ENCODE measurements at regions not wholly inside any gene's neighbourhood (a gene's known extent, or its start where the extent isn't known, plus 50 kb on each side); places are given as distances from the start of the nearest gene placed in this dataset.

DNA sequence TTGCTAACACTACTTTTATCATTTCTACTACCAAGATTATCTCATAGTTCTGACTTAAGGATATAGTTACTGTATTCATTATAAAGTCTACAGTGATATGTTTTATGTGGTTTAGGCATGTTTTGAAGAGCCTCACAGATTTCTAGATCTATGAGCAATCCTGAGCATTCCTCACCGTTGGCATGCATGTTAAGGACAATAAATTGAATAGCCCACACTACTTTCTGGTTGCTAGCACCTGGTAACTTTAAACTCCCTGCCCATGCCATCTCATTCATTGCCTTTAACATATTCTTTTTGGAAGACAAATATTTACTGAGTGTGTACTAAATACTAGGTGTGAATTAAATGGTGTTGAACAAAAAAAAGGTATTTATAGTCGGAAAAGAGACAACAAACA is 868.1 kb upstream of the CDH9 start:
- Histone ChIP-seq H3K4me3 (ENCODE audit: low read length) (no peak overlapping the region), H3K36me3 (ENCODE audit: control insufficient read depth, insufficient read depth, low read length) (no peaks in the 10 kb centered on the region), H3K27me3 (ENCODE audit: control insufficient read depth, insufficient read depth, low read length) (no peaks in the 10 kb centered on the region), H3K9me3 (ENCODE audit: control insufficient read depth, insufficient read depth, low read length) (peaks cover 3% of the 10 kb centered on the region), H3K27ac (ENCODE audit: low read length) (no peak overlapping the region), H3K4me1 (ENCODE audit: control insufficient read depth, insufficient read depth, low read length) (no peaks in the 10 kb centered on the region)
- TF ChIP-seq, protein P1, sequence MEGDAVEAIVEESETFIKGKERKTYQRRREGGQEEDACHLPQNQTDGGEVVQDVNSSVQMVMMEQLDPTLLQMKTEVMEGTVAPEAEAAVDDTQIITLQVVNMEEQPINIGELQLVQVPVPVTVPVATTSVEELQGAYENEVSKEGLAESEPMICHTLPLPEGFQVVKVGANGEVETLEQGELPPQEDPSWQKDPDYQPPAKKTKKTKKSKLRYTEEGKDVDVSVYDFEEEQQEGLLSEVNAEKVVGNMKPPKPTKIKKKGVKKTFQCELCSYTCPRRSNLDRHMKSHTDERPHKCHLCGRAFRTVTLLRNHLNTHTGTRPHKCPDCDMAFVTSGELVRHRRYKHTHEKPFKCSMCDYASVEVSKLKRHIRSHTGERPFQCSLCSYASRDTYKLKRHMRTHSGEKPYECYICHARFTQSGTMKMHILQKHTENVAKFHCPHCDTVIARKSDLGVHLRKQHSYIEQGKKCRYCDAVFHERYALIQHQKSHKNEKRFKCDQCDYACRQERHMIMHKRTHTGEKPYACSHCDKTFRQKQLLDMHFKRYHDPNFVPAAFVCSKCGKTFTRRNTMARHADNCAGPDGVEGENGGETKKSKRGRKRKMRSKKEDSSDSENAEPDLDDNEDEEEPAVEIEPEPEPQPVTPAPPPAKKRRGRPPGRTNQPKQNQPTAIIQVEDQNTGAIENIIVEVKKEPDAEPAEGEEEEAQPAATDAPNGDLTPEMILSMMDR (IDR thresholded peaks at IDR 0.05), result no peak
- no peak for ATAC-seq
- H3K9me3 Mint-ChIP-seq, result peaks cover 14 to 39% of the 10 kb centered on the region in 2 donors
- intact Hi-C loops (cut with micrococcal nuclease), result no loop called here
- H3K4me1 Mint-ChIP-seq, result no peaks in the 10 kb centered on the region
- no peak overlapping the region for H3K27ac Mint-ChIP-seq
- WGBS (ENCODE audit: insufficient coverage), result 49% methylated on average over 2 of the region's 2 CpGs
- no peaks in the 10 kb centered on the region for H3K27me3 Mint-ChIP-seq (ENCODE audit: low read depth in 2 of 2)
- peaks cover 5% of the 10 kb centered on the region for H3K36me3 Mint-ChIP-seq
- H3K4me3 Mint-ChIP-seq, result no peak overlapping the region
- no peak for DNase-seq

DNA sequence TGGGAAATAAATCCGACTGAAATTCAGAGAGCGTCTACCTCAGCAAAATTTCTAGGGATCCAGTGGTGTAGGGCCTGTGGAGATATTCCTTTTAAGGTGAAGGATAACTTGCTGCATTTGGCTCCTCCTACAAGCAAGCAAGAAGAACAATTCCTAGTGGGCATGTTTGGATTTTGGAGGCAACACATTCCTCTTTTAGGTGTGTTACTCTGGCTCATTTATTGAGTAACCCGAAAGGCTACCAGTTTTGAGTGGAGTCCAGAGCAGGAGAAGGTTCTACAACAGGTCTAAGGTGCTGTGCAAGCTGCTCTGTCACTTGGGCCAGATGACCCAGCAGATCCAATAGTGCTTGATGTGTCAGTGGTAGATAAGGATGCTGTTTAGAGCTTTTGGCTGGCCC is 862.4 kb upstream of the CDH9 start:
- H3K9me3 Mint-ChIP-seq, result peaks cover 14 to 32% of the 10 kb centered on the region in 2 donors
- no peaks in the 10 kb centered on the region for H3K4me1 Mint-ChIP-seq
- DNase-seq (no peak), ATAC-seq (no peak)
- no peak overlapping the region for H3K4me3 Mint-ChIP-seq
- H3K27ac ChIP-seq (ENCODE audit: low read length), result no peak overlapping the region
- 88% methylated on average over 3 of the region's 3 CpGs for WGBS (ENCODE audit: insufficient coverage)
- H3K27me3 ChIP-seq (ENCODE audit: control insufficient read depth, insufficient read depth, low read length), result no peaks in the 10 kb centered on the region
- no peak overlapping the region for H3K4me3 ChIP-seq (ENCODE audit: low read length)
- H3K4me1 ChIP-seq (ENCODE audit: control insufficient read depth, insufficient read depth, low read length), result no peaks in the 10 kb centered on the region
- TF ChIP-seq, protein P1 (IDR thresholded peaks at IDR 0.05), result no peak
- peaks cover 2% of the 10 kb centered on the region for H3K9me3 ChIP-seq (ENCODE audit: control insufficient read depth, insufficient read depth, low read length)
- H3K36me3 ChIP-seq (ENCODE audit: control insufficient read depth, insufficient read depth, low read length), result no peaks in the 10 kb centered on the region
- no peak overlapping the region for H3K27ac Mint-ChIP-seq
- H3K27me3 Mint-ChIP-seq (ENCODE audit: low read depth in 2 of 2), result no peaks in the 10 kb centered on the region
- H3K36me3 Mint-ChIP-seq, result peaks cover 7% of the 10 kb centered on the region
- intact Hi-C loops (cut with micrococcal nuclease), result no loop called here

- TF ChIP-seq, protein P1 (IDR thresholded peaks at IDR 0.05), result no peak
- no peaks in the 10 kb centered on the region for H3K4me1 Mint-ChIP-seq
- peaks cover 30% of the 10 kb centered on the region for H3K36me3 Mint-ChIP-seq
- no peaks in the 10 kb centered on the region for H3K27me3 Mint-ChIP-seq (ENCODE audit: low read depth in 2 of 2)
- DNase-seq (no peak), ATAC-seq (no peak)
- Histone ChIP-seq H3K27me3 (ENCODE audit: control insufficient read depth, insufficient read depth, low read length) (no peaks in the 10 kb centered on the region), H3K4me1 (ENCODE audit: control insufficient read depth, insufficient read depth, low read length) (no peaks in the 10 kb centered on the region), H3K9me3 (ENCODE audit: control insufficient read depth, insufficient read depth, low read length) (no peaks in the 10 kb centered on the region), H3K27ac (ENCODE audit: low read length) (no peak overlapping the region), H3K36me3 (ENCODE audit: control insufficient read depth, insufficient read depth, low read length) (no peaks in the 10 kb centered on the region), H3K4me3 (ENCODE audit: low read length) (no peak overlapping the region)
- H3K4me3 Mint-ChIP-seq, result no peak overlapping the region
- no peak overlapping the region for H3K27ac Mint-ChIP-seq
- peaks cover 21 to 29% of the 10 kb centered on the region in 2 donors for H3K9me3 Mint-ChIP-seq
- intact Hi-C loops (cut with micrococcal nuclease), result no loop called here
- WGBS (ENCODE audit: insufficient coverage), result 73% methylated on average over 1 of the region's 1 CpG
Measured at GRCh38 chr5:27876071-27876470, 837.7 kb upstream of the CDH9 start.

GRCh38 chr5:27875148-27875547 is 836.8 kb upstream of the CDH9 start:
- H3K4me1 Mint-ChIP-seq, result no peaks in the 10 kb centered on the region
- peaks cover 24% of the 10 kb centered on the region for H3K36me3 Mint-ChIP-seq
- peaks cover 17 to 21% of the 10 kb centered on the region in 2 donors for H3K9me3 Mint-ChIP-seq
- no peak overlapping the region for H3K4me3 Mint-ChIP-seq
- no peak overlapping the region for H3K27ac Mint-ChIP-seq
- Histone ChIP-seq H3K4me3 (ENCODE audit: low read length) (no peak overlapping the region), H3K4me1 (ENCODE audit: control insufficient read depth, insufficient read depth, low read length) (no peaks in the 10 kb centered on the region), H3K27me3 (ENCODE audit: control insufficient read depth, insufficient read depth, low read length) (no peaks in the 10 kb centered on the region), H3K9me3 (ENCODE audit: control insufficient read depth, insufficient read depth, low read length) (no peaks in the 10 kb centered on the region), H3K36me3 (ENCODE audit: control insufficient read depth, insufficient read depth, low read length) (no peaks in the 10 kb centered on the region), H3K27ac (ENCODE audit: low read length) (no peak overlapping the region)
- H3K27me3 Mint-ChIP-seq (ENCODE audit: low read depth in 2 of 2), result no peaks in the 10 kb centered on the region
- ATAC-seq (no peak), DNase-seq (no peak)
- intact Hi-C loops (cut with micrococcal nuclease), result no loop called here
- TF ChIP-seq, protein P1 (IDR thresholded peaks at IDR 0.05), result no peak
